Stimulated activated CD8-positive, alpha-beta memory T cell treated with anti-CD3 and anti-CD28 coated beads, Interleukin-12 subunit alpha, Interleukin-12 subunit beta, amount 100 ng/mL, for 24 hours (primary cell): ENCODE measurements at regions not wholly inside any gene's neighbourhood (a gene's known extent, or its start where the extent isn't known, plus 50 kb on each side); places are given as distances from the start of the nearest gene placed in this dataset.

Source experiments
- DNase-seq: peaks from one replicate; pipeline ENCODE4 v3.0.0-alpha.2; 2020; ENCODE audit errors: extremely low read depth

DNA sequence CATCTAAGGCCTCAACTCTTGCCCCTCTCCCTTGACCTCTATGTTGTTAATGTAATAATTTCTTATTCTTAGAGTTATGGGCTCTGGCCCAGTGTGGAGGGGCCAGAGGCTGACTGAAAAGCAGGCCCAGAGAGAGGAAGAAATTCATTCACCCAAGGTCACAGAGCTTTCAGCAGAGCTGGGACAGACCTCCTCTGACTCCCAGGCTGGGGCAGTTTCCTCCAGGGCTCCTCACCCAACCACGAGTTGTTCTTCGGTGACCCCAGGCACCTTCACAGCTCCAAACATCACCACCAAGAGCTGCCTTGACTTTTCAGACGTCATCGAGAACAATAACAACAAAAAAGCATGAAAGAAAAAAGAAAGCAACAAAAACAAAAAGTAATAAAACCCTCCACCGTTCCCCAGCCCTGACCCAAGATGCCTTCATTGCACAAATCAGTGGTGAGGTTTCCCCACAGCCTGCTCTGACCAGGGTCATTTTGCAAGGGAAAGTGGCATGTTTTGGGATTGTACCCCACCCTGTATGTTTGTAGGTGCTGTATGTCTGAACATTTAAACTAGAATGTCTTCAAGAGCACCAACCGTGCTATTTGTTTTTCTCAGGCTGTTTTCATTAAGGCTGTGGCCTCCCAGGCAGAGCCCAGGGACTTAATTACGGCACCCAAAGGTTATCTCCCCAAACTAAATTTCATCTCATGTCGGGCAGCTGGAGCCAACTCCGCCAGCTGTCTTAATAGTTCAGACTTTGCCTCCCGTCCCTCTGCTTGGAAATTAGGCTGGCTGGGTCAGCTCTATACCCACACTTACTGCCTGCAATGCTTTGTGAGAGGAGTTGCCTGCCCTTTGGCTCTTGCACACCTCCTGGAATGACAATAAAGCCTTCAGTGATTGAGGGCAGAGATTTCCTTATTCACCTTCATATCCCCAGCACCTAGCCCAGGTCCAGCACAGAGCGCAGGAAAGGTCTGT lies 173.8 kb downstream of the RPLP1 start:
- DNase-seq = no peak

DNA sequence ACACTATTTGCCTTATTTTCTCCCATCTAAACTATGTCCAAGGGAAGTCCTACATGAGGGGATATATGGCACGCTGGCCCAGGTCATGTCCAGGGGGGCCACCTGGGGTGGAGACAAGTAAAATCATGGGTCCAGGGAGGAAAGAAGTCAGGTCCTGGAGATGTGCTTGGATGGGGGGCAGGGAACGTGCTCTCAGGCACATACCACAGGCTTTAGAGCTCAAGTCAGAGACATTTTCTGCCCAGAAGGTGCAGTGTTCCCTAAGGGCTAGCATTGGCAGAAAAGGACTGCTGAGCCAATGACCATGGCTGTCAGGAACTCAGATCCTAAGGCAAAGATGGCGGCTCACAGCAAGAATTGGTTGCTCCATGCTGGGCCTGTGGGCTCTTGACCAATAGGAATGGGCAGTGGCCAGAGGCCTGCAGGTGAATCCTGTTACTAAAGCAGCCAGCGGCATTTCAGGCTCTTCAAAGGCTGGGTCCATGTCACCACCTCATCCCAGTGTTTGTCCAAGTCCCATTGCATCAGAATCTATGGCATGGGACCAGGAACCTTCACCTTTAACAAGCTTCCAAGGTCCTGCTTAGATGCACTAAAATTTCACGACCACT lies 175.0 kb downstream of the RPLP1 start:
- DNase-seq = no peak

DNA sequence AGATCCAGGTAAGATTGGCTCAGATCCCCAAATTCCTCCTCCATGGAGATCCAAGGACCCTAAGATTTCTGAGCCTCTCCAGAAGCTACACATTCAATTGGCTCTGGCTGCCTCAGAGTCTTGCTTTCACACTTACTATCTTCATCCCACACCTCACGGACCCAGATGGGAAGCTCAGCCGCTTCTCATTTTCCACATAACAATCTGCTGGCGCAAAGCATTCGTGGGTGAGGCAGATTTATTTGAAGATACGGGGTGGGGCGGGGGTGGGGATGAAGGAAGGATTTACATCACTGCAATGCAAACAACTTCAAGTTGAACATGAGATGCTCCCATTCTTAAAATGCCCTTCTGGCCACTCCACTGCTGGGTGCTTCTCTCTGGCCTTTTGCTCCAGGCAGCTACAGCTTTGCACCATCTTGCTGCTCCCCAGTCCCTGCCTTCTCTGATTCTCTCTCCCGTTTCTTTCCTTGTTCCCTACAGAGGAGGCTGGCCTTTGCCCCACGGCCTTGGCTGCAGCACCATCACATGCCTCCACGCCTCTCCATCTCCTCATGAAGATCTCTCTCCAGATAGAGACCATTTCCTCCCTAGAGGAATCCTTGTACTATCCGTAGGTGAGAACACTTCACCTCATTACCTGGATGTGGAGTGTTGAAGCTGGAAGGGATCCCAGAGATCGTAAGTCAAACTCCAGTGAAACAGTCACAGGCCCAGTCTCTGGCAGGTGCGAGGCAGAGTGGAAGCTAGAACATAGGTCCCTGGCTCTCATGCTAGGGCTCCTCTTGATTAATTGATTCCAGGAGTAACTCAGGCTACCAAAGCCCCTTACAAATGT lies 175.9 kb downstream of the RPLP1 start:
- no peak for DNase-seq

DNA sequence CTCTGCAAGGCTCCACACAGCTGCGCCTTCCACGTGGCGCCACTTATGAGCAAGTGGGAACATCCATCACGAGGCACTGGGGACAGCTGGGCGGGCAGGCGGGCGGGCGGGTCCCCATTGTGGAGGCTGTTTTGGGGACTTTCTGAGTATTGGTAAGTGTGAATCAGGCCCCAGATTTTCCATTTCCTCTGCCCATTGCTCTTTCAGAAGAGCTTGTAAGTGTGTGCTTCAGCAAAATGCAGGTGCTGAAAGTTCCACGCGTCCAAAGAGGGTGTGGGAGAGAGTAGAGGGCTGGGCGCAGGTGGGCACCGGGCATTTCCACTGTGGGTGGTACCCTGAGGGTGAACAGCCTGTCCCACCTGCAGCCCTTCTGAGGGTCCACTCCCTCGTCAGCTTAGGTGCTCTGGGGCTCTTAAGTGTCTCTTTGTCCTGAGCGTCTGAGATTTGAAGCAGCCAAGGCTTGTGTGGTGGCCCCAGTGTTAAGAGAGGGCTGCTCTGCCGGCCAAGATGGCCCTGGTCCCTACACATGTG lies 177.1 kb downstream of the RPLP1 start:
- no peak for DNase-seq

DNA sequence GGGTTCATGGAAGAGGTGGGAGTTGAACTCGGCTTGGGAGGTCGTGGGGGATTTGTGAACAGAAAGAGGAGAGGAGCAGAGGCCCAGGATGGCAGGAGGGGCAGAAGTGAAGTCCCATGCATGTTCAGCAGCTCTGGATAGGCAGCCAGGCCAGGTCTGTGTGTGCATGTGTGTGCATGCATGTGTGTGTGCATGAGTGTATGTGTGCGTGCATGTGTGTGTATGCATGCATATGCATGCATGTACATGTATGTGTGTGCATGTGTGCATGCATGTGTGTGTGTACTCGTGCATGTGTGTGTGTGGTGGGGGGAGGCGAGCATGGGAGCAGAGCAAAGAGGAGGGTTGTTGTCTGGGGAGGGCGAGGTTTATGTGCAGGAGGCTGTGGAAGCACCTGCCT lies 178.4 kb downstream of the RPLP1 start:
- no peak for DNase-seq

DNA sequence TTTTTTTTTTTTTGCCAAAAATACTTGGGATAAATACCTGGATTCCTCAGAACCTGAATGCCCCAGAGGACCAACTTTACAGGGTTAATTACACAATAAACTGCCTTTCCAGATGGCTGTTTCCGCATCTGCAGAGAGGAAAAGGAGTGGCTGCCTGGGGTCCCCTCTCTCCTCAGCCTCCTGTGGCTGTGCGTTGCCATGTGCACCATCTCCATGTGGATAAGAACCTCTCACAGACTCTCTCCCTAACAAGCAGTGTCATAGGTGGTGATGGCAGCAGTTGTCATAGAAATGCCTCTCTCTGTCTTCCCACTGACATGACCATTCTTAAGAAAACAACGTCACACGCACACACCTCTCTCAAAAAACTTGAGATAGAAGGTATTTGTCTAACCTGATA lies 179.4 kb downstream of the RPLP1 start:
- DNase-seq = no peak

DNA sequence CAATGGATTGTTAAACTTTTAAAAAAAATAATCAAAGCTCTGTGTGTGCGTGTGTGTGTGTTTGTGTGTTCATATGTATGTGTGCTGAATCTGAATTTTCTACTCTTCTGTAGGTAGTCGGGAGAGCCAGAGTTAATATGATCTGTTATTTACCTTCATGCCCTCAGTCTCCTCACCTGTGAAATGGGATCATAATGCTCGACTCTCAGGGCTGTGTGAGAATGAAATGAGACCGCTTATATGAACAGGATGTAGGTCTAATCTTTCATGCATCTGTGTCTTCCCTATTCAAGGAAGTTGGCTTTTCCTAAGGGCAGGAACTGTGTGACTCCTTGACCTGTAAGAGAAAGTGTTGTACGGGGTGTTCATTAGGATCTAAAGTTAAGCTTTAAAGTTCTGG lies 182.2 kb downstream of the RPLP1 start:
- no peak for DNase-seq

DNA sequence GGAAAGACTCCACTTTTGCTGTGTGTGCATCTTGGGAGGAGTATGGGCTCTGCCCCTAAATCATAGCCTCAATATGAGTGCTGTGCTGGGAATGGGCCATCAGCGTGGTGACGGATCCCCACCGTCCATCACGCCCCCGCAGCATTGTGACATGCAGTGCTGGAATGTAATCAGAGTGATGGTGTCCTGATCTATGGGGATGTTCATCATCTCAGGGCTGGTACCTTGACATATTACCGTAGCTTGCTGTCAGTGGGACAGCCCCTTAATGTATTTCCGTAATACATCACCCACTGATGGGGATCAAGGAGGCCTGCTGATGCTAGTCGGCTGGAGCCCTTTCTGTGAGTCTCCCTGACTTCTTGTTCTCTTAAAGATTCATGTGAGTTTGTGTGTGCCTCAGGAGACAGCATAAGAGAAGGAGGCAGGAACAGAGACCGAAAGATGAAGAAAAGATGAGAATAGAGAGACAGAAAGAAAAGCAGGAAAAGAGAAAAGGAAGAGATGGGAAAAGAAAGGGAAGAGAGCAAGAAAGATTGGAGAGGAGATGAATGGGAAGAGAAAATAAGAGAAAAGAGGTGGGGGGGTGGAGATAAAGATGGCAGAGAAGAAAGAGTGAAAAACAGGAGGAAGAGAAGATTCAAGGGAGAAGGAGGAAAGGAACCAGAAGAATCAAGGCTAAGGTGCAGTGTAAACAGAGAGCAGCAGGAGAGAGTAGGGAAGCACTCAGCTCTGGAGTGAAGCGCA lies 183.7 kb downstream of the RPLP1 start:
- no peak for DNase-seq

DNA sequence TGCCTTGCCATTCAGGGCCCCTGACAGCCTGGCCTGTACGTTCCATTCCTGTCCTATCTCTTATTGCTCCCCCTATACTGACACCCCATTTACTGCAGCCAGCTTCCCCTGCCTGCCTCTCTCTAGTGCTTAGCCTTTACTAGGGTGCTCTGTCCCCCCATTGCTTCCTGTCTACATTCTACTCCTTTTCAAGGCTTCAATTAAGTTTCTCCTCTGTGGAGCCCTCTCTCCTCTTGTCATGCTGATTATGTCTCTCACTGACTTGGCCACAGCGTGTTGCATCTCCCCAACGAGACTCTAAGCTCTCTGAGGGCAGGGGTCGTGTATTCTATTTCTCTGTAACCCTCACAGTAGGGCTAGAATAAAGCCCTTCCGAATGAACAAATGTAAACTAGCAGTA lies 185.2 kb downstream of the RPLP1 start:
- DNase-seq = no peak

DNA sequence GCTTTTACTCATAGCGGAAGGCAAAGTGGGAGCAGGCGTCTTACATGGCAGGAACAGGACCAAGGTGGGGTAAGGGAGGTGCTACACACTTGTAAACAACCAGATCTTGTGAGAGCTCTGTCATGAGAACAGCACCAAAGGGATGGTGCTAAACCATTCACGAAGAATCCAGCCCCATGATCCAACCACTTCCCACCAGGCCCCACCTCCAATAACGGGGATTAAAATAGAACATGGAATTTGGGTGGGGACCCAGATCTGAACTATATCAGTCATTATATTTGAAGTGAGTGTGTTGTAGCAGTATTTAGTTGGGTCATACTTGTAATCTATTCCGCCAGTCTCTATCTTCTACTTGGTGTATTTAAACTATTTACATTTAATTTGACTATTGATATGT lies 190.9 kb downstream of the RPLP1 start:
- DNase-seq = no peak

DNA sequence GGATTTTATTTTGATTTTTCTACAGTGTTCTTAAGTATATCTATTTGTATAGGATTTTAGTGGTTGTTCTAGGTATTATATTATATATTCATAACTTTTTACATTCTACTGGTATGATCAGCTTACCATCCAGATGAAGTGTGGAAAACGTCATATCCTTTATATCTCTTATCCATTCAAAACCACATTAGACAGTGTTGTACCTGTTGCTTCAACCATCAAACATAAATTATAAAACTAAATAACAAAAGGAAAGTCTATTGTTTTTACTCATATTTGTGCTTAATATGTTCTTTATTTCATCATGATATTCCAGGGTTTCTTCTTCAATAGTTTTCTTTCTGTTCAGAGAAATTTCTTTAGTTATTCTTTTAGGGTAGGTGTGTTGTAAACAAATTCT lies 191.4 kb downstream of the RPLP1 start:
- DNase-seq = no peak

DNA sequence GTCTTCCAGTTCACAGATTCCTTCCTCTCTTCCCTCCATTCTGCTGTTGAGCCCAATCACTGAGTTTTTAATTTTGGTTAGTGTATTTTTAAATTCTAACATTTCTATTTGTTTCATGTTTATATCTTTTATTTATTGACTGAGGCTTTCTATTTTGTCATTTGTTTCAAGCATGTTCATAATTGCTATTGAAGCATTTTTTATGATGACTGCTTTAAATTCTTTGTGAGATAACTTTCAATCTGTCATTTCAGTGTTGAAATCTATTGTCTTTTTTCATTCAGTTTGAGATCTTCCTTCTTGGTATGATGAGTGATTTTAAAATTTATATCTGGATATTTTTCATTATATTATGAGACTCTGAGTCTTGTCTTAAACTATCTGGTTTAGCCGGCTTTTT lies 192.3 kb downstream of the RPLP1 start:
- no peak for DNase-seq

DNA sequence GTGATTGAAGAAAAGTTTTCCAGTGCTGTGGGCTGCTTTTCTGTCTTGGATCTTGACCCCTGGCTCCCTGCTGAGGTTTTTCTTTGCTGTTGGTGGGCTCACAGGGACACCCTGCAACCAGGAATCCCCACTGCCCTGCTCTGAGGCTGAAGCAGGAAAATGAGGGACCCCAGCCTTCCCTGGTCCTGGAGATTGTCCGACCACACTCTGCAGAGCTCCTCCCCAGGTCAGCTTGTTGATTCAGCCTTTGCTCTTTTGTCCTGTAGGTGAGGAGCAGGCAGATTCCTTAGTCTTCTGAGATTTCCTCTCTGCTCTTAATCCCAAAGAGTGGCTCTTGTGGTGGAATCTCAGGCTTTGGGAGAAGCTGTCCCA lies 194.5 kb downstream of the RPLP1 start:
- no peak for DNase-seq

DNA sequence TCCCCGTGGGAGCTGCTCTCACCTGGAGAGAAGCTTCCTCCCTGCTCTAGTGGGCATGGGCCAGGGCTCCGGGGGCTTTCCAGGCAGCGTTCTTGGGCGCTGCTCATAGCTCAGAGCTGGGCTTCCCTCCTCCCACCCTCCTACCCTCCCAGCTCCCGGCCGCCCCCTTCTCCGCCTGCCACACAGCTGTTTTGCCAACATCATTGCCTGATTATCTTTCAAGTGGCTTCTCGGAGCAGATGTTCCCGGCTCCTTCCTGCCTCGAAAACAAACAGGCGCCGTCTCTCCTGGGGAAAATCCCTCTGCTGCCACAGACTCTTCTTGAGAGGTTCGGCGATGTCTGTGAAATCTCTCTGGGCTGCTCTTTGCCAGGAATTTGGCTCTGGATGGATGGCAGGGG lies 195.6 kb downstream of the RPLP1 start:
- no peak for DNase-seq

DNA sequence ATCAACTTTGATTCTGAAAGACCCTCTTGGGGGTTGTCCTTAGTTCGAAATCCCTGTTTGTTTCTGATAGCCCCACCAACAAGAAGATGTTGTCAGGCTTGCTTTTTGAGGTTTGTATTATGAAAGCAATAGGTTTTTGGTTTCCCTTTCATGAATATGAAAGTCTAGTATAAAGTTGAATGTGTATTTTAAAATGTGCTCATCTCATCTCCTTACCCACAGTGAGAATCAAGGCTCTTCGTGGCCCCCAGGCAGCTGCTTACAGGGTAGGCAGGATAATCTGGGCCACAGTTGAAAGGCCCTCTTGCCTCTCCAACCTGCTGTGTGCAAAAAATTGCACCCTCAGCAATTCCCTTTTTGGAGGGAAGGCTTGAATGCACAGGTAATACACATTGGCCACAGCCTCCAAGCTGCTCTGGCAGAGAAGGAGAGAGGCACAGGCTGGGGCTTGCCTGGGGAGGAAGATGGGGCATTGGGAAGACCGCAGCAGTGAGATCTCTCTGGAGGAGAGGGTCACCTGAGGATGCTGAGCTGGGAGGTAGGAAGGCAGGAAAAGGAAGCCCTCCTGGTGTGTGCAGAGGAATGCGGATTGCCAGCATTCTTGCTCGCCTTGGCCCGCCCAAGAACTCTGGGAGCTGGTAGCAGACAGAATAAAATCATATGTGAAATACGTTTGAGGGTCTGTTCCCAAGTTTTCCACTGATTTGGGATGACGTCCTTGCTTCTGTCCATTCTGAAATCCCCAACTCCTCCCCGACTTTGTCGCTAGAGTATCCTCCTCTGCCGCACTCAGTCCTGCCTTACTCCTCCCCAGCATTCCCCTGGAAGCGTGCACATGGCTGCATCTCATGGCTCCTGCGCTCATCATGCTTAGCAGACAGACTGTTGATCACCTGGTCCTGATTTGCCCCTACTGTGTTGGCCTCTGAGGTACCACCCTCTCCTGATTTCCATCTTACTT lies 196.4 kb downstream of the RPLP1 start:
- DNase-seq = no peak

DNA sequence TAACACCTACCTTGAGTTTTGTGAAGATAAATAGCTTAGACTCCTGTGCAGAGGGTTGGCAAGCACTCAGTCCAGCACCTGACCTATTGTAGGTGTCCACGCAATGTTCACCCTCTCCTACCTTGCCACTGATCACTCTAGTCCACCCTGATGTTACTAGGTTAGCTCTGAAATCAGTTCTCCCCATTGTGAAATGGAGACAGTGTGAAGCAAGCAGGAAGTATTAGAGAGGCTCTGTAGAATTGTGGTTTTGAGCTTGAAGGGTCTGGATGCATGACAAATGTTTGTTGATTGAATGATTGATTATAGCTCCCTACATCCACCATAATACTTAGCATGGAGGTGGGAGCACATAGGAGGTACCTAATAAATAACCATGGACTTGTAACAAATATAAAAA lies 199.7 kb downstream of the RPLP1 start:
- DNase-seq = no peak

DNA sequence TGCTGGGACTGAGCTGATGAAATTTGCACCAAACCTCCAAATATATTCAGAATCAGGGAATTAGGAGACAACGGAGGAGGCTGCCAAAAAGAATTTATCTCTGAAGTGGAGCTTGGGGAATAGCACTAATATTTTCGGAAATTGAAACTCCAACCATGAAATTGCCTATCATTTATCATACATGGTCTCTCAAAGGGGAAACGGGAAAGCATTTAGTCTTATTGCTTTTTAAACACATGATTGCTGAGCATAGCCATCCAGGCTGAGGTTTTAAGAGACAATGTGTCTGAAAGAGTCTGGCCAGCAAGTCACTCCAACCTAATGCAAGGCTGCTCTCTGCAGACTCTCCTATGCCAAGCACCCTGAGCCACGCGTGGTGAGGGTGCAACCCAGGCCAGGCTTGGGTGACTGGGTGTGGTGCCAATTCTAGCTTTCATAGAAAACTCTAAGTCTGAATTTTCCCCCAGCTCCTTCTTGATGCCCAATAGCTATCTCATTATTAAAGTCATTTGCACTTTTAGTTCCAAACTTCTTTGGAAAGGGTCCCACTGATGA lies 200.2 kb downstream of the RPLP1 start:
- no peak for DNase-seq

DNA sequence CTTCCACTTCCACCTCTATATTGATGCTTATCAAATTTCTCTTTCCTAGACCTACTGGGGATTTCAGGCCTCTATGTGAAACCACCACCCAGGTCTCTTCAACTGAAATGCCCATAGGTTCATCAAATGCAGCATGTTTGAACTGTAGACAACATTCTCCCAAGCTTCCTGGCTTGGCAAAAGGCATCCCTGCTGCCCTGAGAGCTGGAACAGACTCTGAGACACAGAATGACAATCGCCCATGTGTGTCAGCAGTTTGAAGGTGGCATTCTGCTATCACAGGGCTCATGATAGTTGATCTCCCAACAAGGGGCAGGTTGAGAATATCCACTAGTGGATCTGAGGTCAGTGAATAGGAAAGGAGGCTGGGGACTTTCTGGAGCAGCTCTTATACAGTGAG lies 200.7 kb downstream of the RPLP1 start:
- no peak for DNase-seq

DNA sequence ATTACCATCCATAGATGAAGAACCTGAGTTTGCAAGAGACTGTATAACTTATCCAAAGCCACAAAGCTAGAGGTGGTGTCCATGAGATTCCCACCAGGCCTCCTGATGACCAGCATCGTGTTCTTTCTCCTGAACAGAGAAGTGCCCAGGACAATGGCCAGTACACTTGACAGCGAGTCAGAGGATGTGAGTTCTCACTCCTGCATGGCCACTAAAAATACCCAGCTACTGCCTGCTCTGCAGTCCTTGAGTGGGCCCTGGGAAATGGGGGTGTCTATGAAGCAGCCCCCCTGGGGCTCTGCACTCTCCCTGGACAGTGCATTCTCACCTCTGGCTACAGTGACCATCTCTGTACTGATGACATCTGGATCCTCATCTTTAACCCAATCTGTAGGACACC lies 201.2 kb downstream of the RPLP1 start:
- no peak for DNase-seq
